ENCODE measurements at regions not wholly inside any gene's neighbourhood (a gene's known extent, or its start where the extent isn't known, plus 50 kb on each side); places are given as distances from the start of the nearest gene placed in this dataset.

- TF ChIP-seq CTCF (IDR thresholded peaks at IDR 0.05; ENCODE audit: poor library complexity) (no peak), EZH2 (IDR thresholded peaks at IDR 0.05; ENCODE audit: borderline replicate concordance) (no peak), EZH2phosphoT487 (IDR thresholded peaks at IDR 0.05; ENCODE audit: low read depth, severe bottlenecking, unreplicated experiment) (no peak)
Measured at GRCh38 chr1:167158111-167158812, 62.4 kb upstream of the POU2F1 start.

Data from hepatocyte (in vitro differentiated cells).